PC-3 (cell line): ENCODE measurements at regions not wholly inside any gene's neighbourhood (a gene's known extent, or its start where the extent isn't known, plus 50 kb on each side); places are given as distances from the start of the nearest gene placed in this dataset.

Source experiments
- EZH2 ChIP-seq: fragments of 300-600 bp; sonication (generic); IDR thresholded peaks from one replicate; pipeline ENCODE4 v1.6.1; 2017; ENCODE audit warnings: antibody characterized with exemption, mild to moderate bottlenecking, low read length; ENCODE audit not compliant: unreplicated experiment
- TF ChIP-seq, protein P1 (sequence below): fragments of 300-600 bp; sonication (generic); conservative IDR thresholded peaks from 2 replicates; pipeline ENCODE4 v1.5.1; 2017; ENCODE audit warnings: antibody characterized with exemption, low read depth, mild to moderate bottlenecking, low read length

DNA sequence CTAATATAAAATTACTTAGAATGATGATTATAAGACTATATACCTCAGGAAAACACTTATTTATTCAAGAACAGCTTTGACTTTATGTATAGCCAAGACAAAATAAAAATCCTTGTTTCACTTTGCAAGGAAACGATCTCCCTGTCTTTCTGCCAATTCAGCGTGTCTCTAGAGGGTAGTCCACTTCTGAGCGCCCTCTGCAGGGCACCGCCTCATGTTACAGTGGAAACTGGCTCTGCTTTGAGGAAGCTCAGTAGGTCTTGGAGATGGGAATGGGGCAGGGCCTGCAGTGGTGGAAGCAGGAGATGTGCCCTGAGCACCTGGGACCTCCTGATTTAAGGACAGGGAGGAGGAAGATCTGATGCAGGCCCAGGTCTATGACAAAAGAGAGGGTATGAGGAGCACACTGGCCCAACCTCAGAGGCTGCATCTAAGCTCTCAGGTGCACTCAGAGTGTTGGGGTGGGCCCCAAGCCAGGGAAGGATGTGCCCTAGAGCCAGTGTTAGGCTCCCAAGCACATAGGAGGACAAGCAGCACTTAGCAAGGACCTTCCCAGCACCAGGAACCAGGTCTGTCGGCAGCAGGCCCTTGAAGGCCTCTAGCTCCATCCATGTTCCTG lies 481.0 kb downstream of the TNS3 start:
- TF ChIP-seq, protein P1, sequence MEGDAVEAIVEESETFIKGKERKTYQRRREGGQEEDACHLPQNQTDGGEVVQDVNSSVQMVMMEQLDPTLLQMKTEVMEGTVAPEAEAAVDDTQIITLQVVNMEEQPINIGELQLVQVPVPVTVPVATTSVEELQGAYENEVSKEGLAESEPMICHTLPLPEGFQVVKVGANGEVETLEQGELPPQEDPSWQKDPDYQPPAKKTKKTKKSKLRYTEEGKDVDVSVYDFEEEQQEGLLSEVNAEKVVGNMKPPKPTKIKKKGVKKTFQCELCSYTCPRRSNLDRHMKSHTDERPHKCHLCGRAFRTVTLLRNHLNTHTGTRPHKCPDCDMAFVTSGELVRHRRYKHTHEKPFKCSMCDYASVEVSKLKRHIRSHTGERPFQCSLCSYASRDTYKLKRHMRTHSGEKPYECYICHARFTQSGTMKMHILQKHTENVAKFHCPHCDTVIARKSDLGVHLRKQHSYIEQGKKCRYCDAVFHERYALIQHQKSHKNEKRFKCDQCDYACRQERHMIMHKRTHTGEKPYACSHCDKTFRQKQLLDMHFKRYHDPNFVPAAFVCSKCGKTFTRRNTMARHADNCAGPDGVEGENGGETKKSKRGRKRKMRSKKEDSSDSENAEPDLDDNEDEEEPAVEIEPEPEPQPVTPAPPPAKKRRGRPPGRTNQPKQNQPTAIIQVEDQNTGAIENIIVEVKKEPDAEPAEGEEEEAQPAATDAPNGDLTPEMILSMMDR = peak; percentile 90
- no peak for TF ChIP-seq EZH2
